Panc1 (cell line): ENCODE measurements at regions not wholly inside any gene's neighbourhood (a gene's known extent, or its start where the extent isn't known, plus 50 kb on each side); places are given as distances from the start of the nearest gene placed in this dataset.

Experiments
- ATAC-seq: fragments of 200-7000 bp; cut with Tn5 transposase; 2 replicates; pipeline ENCODE4 v1.9.1; 2020; ENCODE audit warnings: mild to moderate bottlenecking, moderate library complexity
- BruUV-seq: library from RNA; stranded (reverse); fragments of 400-500 nt; replicated peaks from 2 replicates; lab custom pipeline; 2021; lab: Mats Ljungman, UMichigan
- CTCF ChIA-PET: fragments of 300-600 bp; sonication (Branson Sonifier 250); formaldehyde crosslinking; loops from one replicate; lab custom pipeline; 2022; ENCODE audit warnings: antibody characterized with exemption; lab: Charles Lee
- POLR2A ChIA-PET: fragments of 300-600 bp; sonication (Branson Sonifier 250); formaldehyde crosslinking; loops from one replicate; lab custom pipeline; 2022; ENCODE audit warnings: antibody characterized with exemption; lab: Charles Lee
- DNase-seq: peaks from one replicate; pipeline ENCODE4 v3.0.0-alpha.2; 2010; ENCODE audit warnings: low read depth, low spot score
- H3K27ac ChIP-seq: 2 replicates; pipeline ENCODE4 v1.5.1; 2011; ENCODE audit warnings: mild to moderate bottlenecking, low read length, inconsistent platforms
- H3K27me3 ChIP-seq: fragments of 200-500 bp; sonication (Bioruptor generic); 2 replicates; pipeline ENCODE4 v1.6.0; 2014; ENCODE audit warnings: low read length, inconsistent platforms; ENCODE audit not compliant: control insufficient read depth, insufficient read depth
- H3K36me3 ChIP-seq: fragments of 200-500 bp; sonication (Bioruptor generic); 2 replicates; pipeline ENCODE4 v1.5.1; 2014; ENCODE audit warnings: inconsistent platforms, mild to moderate bottlenecking, low read length, moderate library complexity; ENCODE audit not compliant: control insufficient read depth, insufficient read depth
- H3K4me1 ChIP-seq: 2 replicates; pipeline ENCODE4 v1.5.1; 2011; ENCODE audit warnings: inconsistent platforms, mild to moderate bottlenecking, low read length, moderate library complexity; ENCODE audit not compliant: control insufficient read depth, insufficient read depth
- H3K4me3 ChIP-seq, 2 experiments: 2 replicates each; pipeline ENCODE4 v1.5.1; 2011 to 2012; ENCODE audit warnings: low read depth in 2 of 2, low read length in 2 of 2, mild to moderate bottlenecking in 2 of 2, inconsistent platforms in 1 of 2, moderate library complexity in 1 of 2
- H3K9me3 ChIP-seq: fragments of 200-500 bp; sonication (Bioruptor generic); 2 replicates; pipeline ENCODE4 v1.5.1; 2014; ENCODE audit warnings: low read depth, mild to moderate bottlenecking, inconsistent platforms, low read length, moderate library complexity; ENCODE audit not compliant: control insufficient read depth, insufficient read depth
- CTCF ChIP-seq: fragments of 450-650 bp; IDR thresholded peaks from 2 replicates; pipeline ENCODE4 v1.5.1; 2017; ENCODE audit warnings: mild to moderate bottlenecking
- POLR2AphosphoS5 ChIP-seq: IDR thresholded peaks from 2 replicates; pipeline ENCODE4 v1.6.1; 2012; ENCODE audit warnings: mild to moderate bottlenecking, low read depth, low read length, moderate library complexity
- REST ChIP-seq, 2 experiments: IDR thresholded peaks; 2 replicates each; pipeline ENCODE4 v1.6.1; 2011 to 2012; ENCODE audit warnings: low read depth in 2 of 2, control low read depth in 1 of 2, low read length in 1 of 2, mild to moderate bottlenecking in 1 of 2, moderate library complexity in 1 of 2; ENCODE audit not compliant: insufficient read depth in 1 of 2
- SIN3A ChIP-seq: IDR thresholded peaks from 2 replicates; pipeline ENCODE4 v1.6.1; 2012; ENCODE audit warnings: low read depth, mild to moderate bottlenecking, low read length, moderate library complexity, borderline replicate concordance; ENCODE audit not compliant: insufficient read depth
- TCF7L2 ChIP-seq: IDR thresholded peaks from 2 replicates; pipeline ENCODE4 v1.6.1; 2011; ENCODE audit warnings: mild to moderate bottlenecking, low read depth, low read length, inconsistent platforms
- in situ Hi-C: cut with HindIII; loops from 2 replicates; pipeline ENCODE4 v1.10.0; 2016; ENCODE audit warnings: low sequenced_read_pairs, low pct_unique_long_range_greater_than_20kb
- intact Hi-C: fragments of 100-400 bp; cut with micrococcal nuclease; formaldehyde crosslinking; loops from one replicate; pipeline ENCODE4 v1.10.0; 2022; ENCODE audit not compliant: unreplicated experiment

GRCh38 chr6:87824958-87825491 is 123.0 kb upstream of the AKIRIN2 start:
- POLR2A ChIA-PET = no interaction called here
- Histone ChIP-seq H3K4me1 (no peaks in the 10 kb centered on the region), H3K27ac (no peak overlapping the region), H3K27me3 (no peaks in the 10 kb centered on the region), H3K9me3 (no peaks in the 10 kb centered on the region), H3K36me3 (no peaks in the 10 kb centered on the region), H3K4me3 (no peak overlapping the region)
- in situ Hi-C loops = no loop called here
- BruUV-seq = no TSS peak
- DNase-seq = no peak
- ATAC-seq = no peak
- CTCF ChIA-PET = no interaction called here
- TF ChIP-seq SIN3A = no peak
- TF ChIP-seq CTCF = no peak
- no peak for TF ChIP-seq REST (IDR thresholded peaks at IDR 0.05; ENCODE audit: insufficient read depth in 1 of 2, low read depth in 2 of 2, low read length in 1 of 2)
- no peak for TF ChIP-seq POLR2AphosphoS5
- no peak for TF ChIP-seq TCF7L2
- intact Hi-C loops = no loop called here

GRCh38 chr6:87822011-87822410 is 120.0 kb upstream of the AKIRIN2 start:
- Histone ChIP-seq H3K4me1 (no peaks in the 10 kb centered on the region), H3K36me3 (no peaks in the 10 kb centered on the region), H3K27ac (no peak overlapping the region), H3K27me3 (no peaks in the 10 kb centered on the region), H3K4me3 (no peak overlapping the region), H3K9me3 (no peaks in the 10 kb centered on the region)
- in situ Hi-C loops (no loop called here), intact Hi-C loops (no loop called here)
- ChIA-PET POLR2A (no interaction called here), CTCF (no interaction called here)
- TF ChIP-seq TCF7L2 = no peak
- TF ChIP-seq CTCF = no peak
- TF ChIP-seq REST (IDR thresholded peaks at IDR 0.05; ENCODE audit: insufficient read depth in 1 of 2, low read depth in 2 of 2, low read length in 1 of 2) = no peak
- TF ChIP-seq POLR2AphosphoS5 = no peak
- no peak for TF ChIP-seq SIN3A
- no TSS peak for BruUV-seq
- no peak for DNase-seq
- no peak for ATAC-seq
